GM21619 (cell line): ENCODE measurements at regions not wholly inside any gene's neighbourhood (a gene's known extent, or its start where the extent isn't known, plus 50 kb on each side); places are given as distances from the start of the nearest gene placed in this dataset.
"Not testable (repeated sequence)": the region's sequence is repeated elsewhere in the genome, so short reads cannot be mapped to it uniquely, and the experiment has no call there.

ENCODE experiments used
- ATAC-seq: cut with Tn5 transposase; IDR thresholded peaks from one replicate; pipeline ENCODE4 v1.9.1; 2021; ENCODE audit not compliant: unreplicated experiment

DNA sequence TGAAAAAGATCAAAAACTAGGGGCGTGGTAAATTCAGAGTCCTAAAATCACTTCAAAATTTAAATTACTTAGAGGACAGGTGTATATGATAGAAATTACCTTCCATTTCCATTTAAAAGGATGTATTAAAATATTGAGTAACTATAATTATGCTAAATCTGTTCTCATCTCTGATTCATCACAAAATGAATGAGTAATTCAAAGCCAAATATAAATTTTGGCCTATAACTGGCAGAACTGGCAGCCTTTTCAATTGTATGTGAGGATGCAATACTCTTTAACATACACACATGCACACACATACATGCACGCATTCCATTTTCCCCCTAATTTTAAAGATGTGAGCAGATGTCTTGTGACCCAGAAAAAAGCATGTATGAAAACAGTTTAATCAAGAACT lies 194.6 kb downstream of the EPM2A start:
- no peak for ATAC-seq

GRCh38 chr6:145544041-145544440 lies 191.3 kb downstream of the EPM2A start:
- ATAC-seq, result no peak

- ATAC-seq, result no peak
Measured at GRCh38 chr6:145544514-145544913, 190.8 kb downstream of the EPM2A start.

- ATAC-seq, result no peak
Measured at GRCh38 chr6:145546265-145546664, 189.1 kb downstream of the EPM2A start.

DNA sequence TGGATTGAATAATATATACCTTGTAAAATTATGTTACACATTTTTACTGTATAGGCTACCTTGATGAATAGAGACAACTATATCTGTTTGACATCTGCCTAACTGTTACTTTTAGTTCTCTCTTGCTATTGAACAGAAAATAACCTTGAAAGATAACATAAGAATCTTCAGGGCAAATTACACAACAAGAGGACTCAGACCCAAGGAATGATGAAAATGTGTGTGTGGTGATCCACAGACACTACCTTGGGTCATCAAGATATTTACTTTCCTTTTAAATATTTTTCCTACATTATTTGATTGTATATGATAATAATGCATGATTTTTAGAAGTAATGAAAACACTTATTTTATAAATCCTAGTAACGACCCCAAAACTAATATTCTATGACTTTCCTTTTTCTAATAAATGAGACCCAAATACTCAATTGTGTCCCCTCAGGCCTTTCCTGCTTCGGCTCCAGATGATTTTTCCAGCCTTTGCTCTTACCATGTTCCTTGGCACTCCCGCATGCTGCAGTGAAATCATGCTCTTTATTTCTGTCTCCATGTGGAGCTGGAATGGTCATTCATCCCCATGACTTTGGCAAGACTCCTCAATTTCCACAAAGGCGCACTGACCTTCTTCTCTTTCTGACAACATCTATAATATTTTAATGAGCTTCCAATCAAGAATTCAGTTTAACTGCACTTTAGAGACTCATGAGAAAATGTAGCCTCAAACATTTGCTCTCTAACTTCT lies 187.6 kb downstream of the EPM2A start:
- ATAC-seq, result no peak

DNA sequence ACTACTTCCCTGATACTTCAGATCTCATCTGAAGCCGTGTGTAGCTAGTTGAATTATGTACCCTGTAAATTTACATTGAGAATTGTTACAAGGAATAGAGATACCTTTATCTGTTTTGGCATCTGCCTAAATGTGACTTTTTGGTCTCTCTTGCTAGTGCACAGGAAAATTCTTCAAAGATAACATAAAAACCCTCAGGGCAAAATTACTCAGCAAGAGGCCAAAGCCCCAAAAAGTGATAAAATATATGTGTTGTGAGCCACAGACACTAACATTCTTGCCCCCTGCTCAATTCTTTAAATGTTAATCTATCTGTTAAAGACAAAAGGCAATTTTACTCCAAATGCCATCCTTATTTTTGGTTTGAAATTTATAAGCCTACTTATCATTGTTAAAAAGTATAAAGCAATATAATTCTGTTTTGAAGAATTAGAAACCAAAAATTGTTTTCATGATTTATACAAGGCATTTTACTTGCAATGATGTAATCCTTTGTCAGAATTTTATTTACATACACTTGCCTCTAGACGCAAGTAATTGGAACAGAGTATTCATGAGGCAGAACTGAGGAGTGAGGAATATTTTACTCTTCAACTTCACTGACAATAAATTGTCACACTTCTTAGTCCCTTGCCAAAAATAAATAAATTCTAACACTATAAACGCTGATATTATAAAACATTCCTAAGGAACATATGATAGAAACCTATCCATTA lies 186.2 kb downstream of the EPM2A start:
- ATAC-seq, result no peak

DNA sequence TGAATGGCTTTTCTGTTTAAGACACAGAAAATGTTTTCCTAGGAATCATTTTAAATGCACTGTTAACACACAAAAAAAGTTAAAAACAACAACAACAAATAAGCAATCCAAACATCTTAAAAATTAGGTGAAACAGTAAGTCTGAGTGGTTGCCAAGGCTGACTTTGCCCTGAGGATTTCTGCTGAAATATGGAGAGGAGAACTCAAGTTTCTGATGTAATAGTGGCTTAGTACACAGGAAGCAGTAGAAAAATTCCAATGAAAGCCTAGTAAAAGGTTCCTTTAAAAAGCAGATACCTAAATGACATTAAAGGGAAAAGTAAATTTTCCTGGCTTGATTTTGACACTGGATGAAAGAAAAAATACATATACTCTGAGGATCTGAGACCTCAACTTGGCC lies 184.2 kb downstream of the EPM2A start:
- ATAC-seq, result no peak

DNA sequence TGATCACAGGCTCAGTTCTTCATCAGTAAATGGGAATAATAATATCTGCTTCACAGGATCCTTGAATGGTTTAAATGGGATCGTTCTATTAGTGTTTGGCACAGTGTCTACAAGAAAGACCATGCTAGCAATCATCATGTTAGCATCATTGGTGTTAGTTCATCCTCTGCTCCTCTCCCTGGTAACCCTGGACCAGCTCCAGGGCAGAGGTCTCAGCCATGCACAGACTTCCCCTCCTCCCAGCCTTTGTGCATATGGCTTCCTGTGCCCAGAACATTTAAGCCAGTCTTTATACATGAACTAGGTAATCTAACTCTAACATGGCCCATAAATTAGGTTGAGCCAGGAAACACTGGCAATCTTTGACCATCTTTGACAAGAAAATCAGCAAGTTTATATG lies 180.2 kb downstream of the EPM2A start:
- ATAC-seq, result no peak

- ATAC-seq, result no peak
Measured at GRCh38 chr6:145557474-145557873, 177.8 kb downstream of the EPM2A start.

DNA sequence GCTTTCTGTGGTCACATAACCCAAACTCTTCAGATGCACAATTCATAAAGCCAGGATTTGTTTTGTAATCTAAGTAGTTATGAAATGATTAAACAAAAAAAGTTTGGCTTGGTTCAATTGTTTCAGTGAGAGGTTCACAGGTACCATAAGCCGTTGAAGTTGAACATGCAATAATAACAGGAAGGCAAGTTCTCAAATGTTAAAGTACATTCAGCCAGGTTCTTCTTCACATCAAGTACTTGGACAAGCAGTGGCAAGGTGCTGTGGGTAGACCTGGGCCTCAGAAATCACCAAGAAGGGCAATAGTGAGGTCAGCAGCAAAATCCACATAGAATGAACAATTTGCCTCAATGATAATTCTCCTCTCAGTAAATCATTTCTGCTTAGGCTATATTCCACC lies 175.5 kb downstream of the EPM2A start:
- ATAC-seq, result no peak

DNA sequence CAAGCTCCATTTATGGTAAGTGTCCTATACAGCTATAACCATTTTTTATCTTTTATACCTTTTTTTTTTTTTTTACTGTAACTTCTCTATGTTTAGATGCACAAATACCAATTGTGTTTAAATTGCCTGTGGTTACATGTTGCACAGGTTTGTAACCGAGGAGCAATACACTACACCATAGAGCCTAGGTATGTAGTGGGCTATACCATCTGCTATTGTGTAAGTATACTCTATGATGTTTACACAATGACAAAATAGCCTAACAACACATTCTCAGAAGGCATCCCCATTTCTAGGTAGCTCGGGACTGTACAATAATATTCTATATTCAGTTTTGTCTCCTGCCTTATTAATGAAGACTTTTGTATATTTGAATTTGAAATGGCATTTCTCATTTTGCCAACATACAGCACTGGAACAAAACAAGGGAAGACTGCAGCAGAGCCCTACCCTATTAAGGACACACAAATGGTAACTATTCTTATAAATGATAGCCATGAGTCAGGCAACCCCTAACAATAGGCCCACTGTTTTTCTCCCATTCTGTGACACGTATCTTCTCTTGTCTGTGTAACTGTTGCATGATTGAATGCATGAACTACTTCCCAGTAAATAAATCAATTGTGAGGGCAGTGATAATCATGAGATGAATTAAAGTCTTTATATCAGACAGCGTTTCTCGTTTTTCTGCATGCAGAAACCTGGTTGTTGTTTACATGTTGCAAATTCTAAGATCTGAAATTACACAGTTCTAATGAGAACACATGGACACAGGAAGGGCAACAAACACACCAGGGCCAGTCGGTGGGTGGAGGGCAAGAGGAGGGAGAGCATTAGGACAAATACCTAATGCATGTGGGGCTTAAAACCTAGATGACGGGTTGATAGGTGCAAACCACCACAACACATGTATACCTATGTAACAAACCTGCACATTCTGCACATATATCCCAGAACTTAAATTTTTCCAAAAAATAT lies 173.9 kb downstream of the EPM2A start:
- ATAC-seq, result no peak

- no peak for ATAC-seq
Measured at GRCh38 chr6:145562771-145563615, 172.3 kb downstream of the EPM2A start.

DNA sequence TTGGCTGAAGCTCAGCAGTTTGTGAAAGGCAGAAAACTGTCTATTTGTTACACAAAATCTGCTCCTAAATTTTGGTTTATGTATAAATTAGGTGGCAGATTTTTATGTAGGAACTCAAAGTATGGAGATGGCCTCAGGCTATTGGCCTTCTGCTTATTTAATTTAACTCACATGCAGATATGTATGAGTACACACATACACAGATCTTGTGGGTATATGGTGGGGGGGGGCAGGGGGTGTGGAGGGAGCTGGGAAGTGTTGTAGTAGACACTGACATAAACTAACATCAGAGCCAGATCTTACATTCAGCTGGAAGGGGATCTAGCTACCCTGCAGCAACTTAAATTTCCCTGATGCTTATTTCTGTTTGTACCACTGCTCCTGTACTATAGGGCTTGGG lies 170.8 kb downstream of the EPM2A start:
- no peak for ATAC-seq

- ATAC-seq, result no peak
Measured at GRCh38 chr6:145567684-145568252, 167.6 kb downstream of the EPM2A start.

- ATAC-seq, result no peak
Measured at GRCh38 chr6:145569140-145569539, 166.2 kb downstream of the EPM2A start.

GRCh38 chr6:145570336-145570735 lies 165.0 kb downstream of the EPM2A start:
- ATAC-seq, result not testable (repeated sequence)

DNA sequence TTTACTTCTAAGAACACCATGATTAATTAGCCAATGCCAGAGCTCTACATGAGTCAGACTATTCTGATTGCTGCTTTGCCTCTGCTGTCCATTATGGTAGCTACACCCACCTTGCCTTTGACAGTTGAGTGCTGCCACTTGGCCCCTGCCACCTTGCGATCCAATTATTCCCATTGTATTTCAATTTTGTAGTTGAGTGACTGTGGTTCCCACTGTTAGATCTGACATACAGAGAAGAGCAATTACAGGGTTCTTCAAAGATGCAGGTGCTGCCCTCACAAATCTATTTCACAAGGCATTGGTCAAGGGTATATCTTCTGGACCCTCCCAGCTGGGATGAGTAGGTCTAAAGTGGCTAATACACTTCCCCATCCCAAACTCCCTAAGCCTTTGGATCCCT lies 161.1 kb downstream of the EPM2A start:
- not testable (repeated sequence) for ATAC-seq
